ENCODE measurements at regions not wholly inside any gene's neighbourhood (a gene's known extent, or its start where the extent isn't known, plus 50 kb on each side); places are given as distances from the start of the nearest gene placed in this dataset.

- Histone ChIP-seq H3K9ac (ENCODE audit: insufficient read depth in 1 of 2, low read length in 2 of 2) (no peak overlapping the region), H3K36me3 (ENCODE audit: control insufficient read depth in 4 of 4, insufficient read depth in 4 of 4, low read length in 4 of 4) (no peaks in the 10 kb centered on the region), H3K4me3 (no peak overlapping the region), H3K4me1 (ENCODE audit: control insufficient read depth in 5 of 5, insufficient read depth in 5 of 5, low read length in 5 of 5) (peaks cover 0 to 26% (median 7%) of the 10 kb centered on the region in 5 donors), H3K9me3 (ENCODE audit: control insufficient read depth in 4 of 4, insufficient read depth in 3 of 4, low read length in 3 of 4) (no peaks in the 10 kb centered on the region), H3K27ac (ENCODE audit: low read depth in 1 of 2, low read length in 1 of 2) (no peak overlapping the region), H3K27me3 (ENCODE audit: control insufficient read depth in 3 of 3, insufficient read depth in 3 of 3, low read length in 2 of 3) (peaks cover 0 to 2% (median 0%) of the 10 kb centered on the region in 3 donors)
- DNase-seq (no peak), ATAC-seq (ENCODE audit: insufficient read depth, low FRiP score) (no peak)
- TF ChIP-seq CTCF (IDR thresholded peaks at IDR 0.05; ENCODE audit: control extremely low read depth, extremely low read depth): no peak
- WGBS, 2 donors: 82 to 83% methylated on average over 7 of the region's 7 CpGs
These were observed 420.5 kb downstream of the RPS24 start for GRCh38 chr10:78454123-78454645.

GRCh38 chr10:78455236-78455635 lies 421.6 kb downstream of the RPS24 start:
- Histone ChIP-seq H3K27ac (ENCODE audit: low read depth in 1 of 2, low read length in 1 of 2) (no peak overlapping the region), H3K9ac (ENCODE audit: insufficient read depth in 1 of 2, low read length in 2 of 2) (no peak overlapping the region), H3K4me1 (ENCODE audit: control insufficient read depth in 5 of 5, insufficient read depth in 5 of 5, low read length in 5 of 5) (peaks cover 0 to 22% (median 7%) of the 10 kb centered on the region in 5 donors), H3K36me3 (ENCODE audit: control insufficient read depth in 4 of 4, insufficient read depth in 4 of 4, low read length in 4 of 4) (no peaks in the 10 kb centered on the region), H3K9me3 (ENCODE audit: control insufficient read depth in 4 of 4, insufficient read depth in 3 of 4, low read length in 3 of 4) (no peaks in the 10 kb centered on the region), H3K27me3 (ENCODE audit: control insufficient read depth in 3 of 3, insufficient read depth in 3 of 3, low read length in 2 of 3) (peaks cover 0 to 2% (median 0%) of the 10 kb centered on the region in 3 donors), H3K4me3 (no peak overlapping the region)
- no peak for ATAC-seq (ENCODE audit: insufficient read depth, low FRiP score)
- WGBS, 2 donors: 85 to 87% methylated on average over 8 of the region's 8 CpGs
- DNase-seq: no peak
- TF ChIP-seq CTCF (IDR thresholded peaks at IDR 0.05; ENCODE audit: control extremely low read depth, extremely low read depth): no peak

- no peak overlapping the region for H3K9ac ChIP-seq (ENCODE audit: insufficient read depth in 1 of 2, low read length in 2 of 2)
- H3K27me3 ChIP-seq (ENCODE audit: control insufficient read depth in 3 of 3, insufficient read depth in 3 of 3, low read length in 2 of 3): peaks cover 0 to 2% (median 0%) of the 10 kb centered on the region in 3 donors
- no peak overlapping the region for H3K27ac ChIP-seq (ENCODE audit: low read depth in 1 of 2, low read length in 1 of 2)
- no peak for ATAC-seq (ENCODE audit: insufficient read depth, low FRiP score)
- H3K4me3 ChIP-seq: no peak overlapping the region
- no peaks in the 10 kb centered on the region for H3K36me3 ChIP-seq (ENCODE audit: control insufficient read depth in 4 of 4, insufficient read depth in 4 of 4, low read length in 4 of 4)
- H3K4me1 ChIP-seq (ENCODE audit: control insufficient read depth in 5 of 5, insufficient read depth in 5 of 5, low read length in 5 of 5): peaks cover 0 to 16% (median 7%) of the 10 kb centered on the region in 5 donors
- no peak for DNase-seq
- no peak for TF ChIP-seq CTCF (IDR thresholded peaks at IDR 0.05; ENCODE audit: control extremely low read depth, extremely low read depth)
- no peaks in the 10 kb centered on the region for H3K9me3 ChIP-seq (ENCODE audit: control insufficient read depth in 4 of 4, insufficient read depth in 3 of 4, low read length in 3 of 4)
- 88 to 89% methylated on average over 9 of the region's 9 CpGs for WGBS, 2 donors
These were observed 422.1 kb downstream of the RPS24 start for GRCh38 chr10:78455811-78456210.

Data from lung (tissue), 11 donors.